Ovary (tissue), 3 donors: ENCODE measurements at regions not wholly inside any gene's neighbourhood (a gene's known extent, or its start where the extent isn't known, plus 50 kb on each side); places are given as distances from the start of the nearest gene placed in this dataset.

Experiments used
- EP300 ChIP-seq: sonication (generic); formaldehyde crosslinking; IDR thresholded peaks from one replicate; pipeline ENCODE4 v1.6.1; 2017; ENCODE audit warnings: antibody characterized with exemption
- POLR2A ChIP-seq: fragments of 450-650 bp; IDR thresholded peaks from one replicate; pipeline ENCODE4 v1.6.1; 2017; ENCODE audit warnings: antibody characterized with exemption, mild to moderate bottlenecking, moderate library complexity
- TF ChIP-seq, protein P1 (sequence below), 3 donors: fragments of 450-650 bp in 2 of 3; fragments of 200-600 bp in 1 of 3; IDR thresholded peaks; one replicate each; pipeline versions ENCODE4 v1.5.1 to v1.8.0; 2016 to 2022; ENCODE audit warnings: antibody characterized with exemption in 3 of 3, mild to moderate bottlenecking in 1 of 3
- donor health status: DM: no; HTN: no; CAD: no.

DNA sequence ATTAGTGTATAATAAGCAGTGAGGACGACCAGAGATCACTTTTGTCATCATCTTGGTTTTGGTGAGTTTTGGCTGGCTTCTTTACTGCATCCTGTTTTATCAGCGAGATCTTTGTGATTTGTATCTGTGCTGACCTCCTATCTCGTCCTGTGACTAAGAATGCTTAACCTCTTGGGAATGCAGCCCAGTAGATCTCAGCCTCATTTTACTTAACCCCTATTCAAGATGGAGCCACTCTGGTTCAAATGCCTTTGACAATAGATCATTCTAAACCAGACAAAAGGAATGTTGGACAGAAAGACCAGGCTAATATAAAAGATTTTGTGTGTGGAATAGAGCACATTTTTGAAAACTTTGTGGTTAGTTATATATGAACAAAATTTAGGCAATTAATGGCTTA, 618.5 kb upstream of the BCHE start:
- TF ChIP-seq, protein P1, sequence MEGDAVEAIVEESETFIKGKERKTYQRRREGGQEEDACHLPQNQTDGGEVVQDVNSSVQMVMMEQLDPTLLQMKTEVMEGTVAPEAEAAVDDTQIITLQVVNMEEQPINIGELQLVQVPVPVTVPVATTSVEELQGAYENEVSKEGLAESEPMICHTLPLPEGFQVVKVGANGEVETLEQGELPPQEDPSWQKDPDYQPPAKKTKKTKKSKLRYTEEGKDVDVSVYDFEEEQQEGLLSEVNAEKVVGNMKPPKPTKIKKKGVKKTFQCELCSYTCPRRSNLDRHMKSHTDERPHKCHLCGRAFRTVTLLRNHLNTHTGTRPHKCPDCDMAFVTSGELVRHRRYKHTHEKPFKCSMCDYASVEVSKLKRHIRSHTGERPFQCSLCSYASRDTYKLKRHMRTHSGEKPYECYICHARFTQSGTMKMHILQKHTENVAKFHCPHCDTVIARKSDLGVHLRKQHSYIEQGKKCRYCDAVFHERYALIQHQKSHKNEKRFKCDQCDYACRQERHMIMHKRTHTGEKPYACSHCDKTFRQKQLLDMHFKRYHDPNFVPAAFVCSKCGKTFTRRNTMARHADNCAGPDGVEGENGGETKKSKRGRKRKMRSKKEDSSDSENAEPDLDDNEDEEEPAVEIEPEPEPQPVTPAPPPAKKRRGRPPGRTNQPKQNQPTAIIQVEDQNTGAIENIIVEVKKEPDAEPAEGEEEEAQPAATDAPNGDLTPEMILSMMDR (IDR thresholded peaks at IDR 0.05), result no peak
- no peak for TF ChIP-seq POLR2A
- TF ChIP-seq EP300, result no peak
